GM19324 (cell line): ENCODE measurements at regions not wholly inside any gene's neighbourhood (a gene's known extent, or its start where the extent isn't known, plus 50 kb on each side); places are given as distances from the start of the nearest gene placed in this dataset.

ENCODE experiments used
- ATAC-seq: cut with Tn5 transposase; IDR thresholded peaks from one replicate; pipeline ENCODE4 v1.9.1; 2021; ENCODE audit warnings: mild to moderate bottlenecking, moderate library complexity; ENCODE audit not compliant: unreplicated experiment, low FRiP score

- ATAC-seq, result no peak
Measured at GRCh38 chr22:47384977-47385376, 622.5 kb downstream of the TBC1D22A start.

GRCh38 chr22:47382164-47382890 lies 619.9 kb downstream of the TBC1D22A start:
- ATAC-seq, result no peak

GRCh38 chr22:47381240-47381639 lies 618.8 kb downstream of the TBC1D22A start:
- ATAC-seq, result no peak

- ATAC-seq, result no peak
Measured at GRCh38 chr22:47380692-47381091, 618.2 kb downstream of the TBC1D22A start.

GRCh38 chr22:47379037-47379436 lies 616.6 kb downstream of the TBC1D22A start:
- no peak for ATAC-seq

- no peak for ATAC-seq
Measured at GRCh38 chr22:47377926-47378560, 615.6 kb downstream of the TBC1D22A start.

GRCh38 chr22:47376901-47377505 lies 614.6 kb downstream of the TBC1D22A start:
- ATAC-seq, result no peak

- no peak for ATAC-seq
Measured at GRCh38 chr22:47376322-47376700, 613.9 kb downstream of the TBC1D22A start.

- no peak for ATAC-seq
Measured at GRCh38 chr22:47375621-47376321, 613.3 kb downstream of the TBC1D22A start.

GRCh38 chr22:47374901-47375575 lies 612.6 kb downstream of the TBC1D22A start:
- no peak for ATAC-seq

GRCh38 chr22:47374273-47374771 lies 611.9 kb downstream of the TBC1D22A start:
- ATAC-seq, result no peak

- no peak for ATAC-seq
Measured at GRCh38 chr22:47373648-47374272, 611.3 kb downstream of the TBC1D22A start.

GRCh38 chr22:47372596-47373385 lies 610.3 kb downstream of the TBC1D22A start:
- no peak for ATAC-seq

GRCh38 chr22:47372111-47372581 lies 609.7 kb downstream of the TBC1D22A start:
- ATAC-seq, result no peak

GRCh38 chr22:47371263-47372090 lies 609.0 kb downstream of the TBC1D22A start:
- ATAC-seq, result no peak

GRCh38 chr22:47370448-47371262 lies 608.2 kb downstream of the TBC1D22A start:
- no peak for ATAC-seq

- no peak for ATAC-seq
Measured at GRCh38 chr22:47369431-47370015, 607.1 kb downstream of the TBC1D22A start.
